ENCODE measurements at regions not wholly inside any gene's neighbourhood (a gene's known extent, or its start where the extent isn't known, plus 50 kb on each side); places are given as distances from the start of the nearest gene placed in this dataset.

DNA sequence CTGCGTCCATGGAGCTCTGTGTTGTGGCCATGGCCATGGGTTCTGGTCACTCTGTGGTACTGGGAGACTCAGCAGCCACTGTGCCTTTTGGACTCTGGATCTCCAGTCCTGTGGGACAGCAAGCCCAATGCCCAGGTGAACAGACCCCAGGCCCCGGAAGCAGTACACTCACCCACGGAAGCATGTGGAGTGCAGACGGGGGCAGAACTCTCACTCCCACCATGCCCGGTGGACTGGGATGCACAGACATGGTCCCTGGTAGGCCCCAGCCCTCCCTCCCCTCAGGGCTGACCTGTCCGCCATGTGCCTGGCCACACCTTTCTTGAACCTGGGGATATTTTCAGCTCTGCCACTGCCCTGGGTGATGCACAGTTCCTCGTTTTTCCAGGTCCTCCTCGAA is 163.3 kb downstream of the URI1 start:
- Histone ChIP-seq H3K4me1 (ENCODE audit: control insufficient read depth, insufficient read depth, low read length) (no peaks in the 10 kb centered on the region), H3K36me3 (ENCODE audit: control insufficient read depth in 2 of 2, insufficient read depth in 1 of 2, low read length in 2 of 2) (no peaks in the 10 kb centered on the region), H3K4me3 (ENCODE audit: low read depth, low read length) (no peak overlapping the region), H3K27ac (ENCODE audit: extremely low read depth, low read depth, low read length) (no peak overlapping the region), H3K9me3 (ENCODE audit: control insufficient read depth, insufficient read depth, low read depth, low read length) (no peaks in the 10 kb centered on the region)
- POLR2A ChIA-PET, result no interaction called here
- CTCF ChIA-PET, result interaction anchor here (0.6 to 1.5 kb wide), 3 partner anchors 20 to 345 kb away, joined by 3 to 4 read pairs (median 3); no protein-coding TSS in a partner anchor
- TF ChIP-seq ZNF76 (tag by site-specific recombination; IDR thresholded peaks at IDR 0.05; ENCODE audit: borderline replicate concordance, low read depth) (no peak), ZNF560 (tag by site-specific recombination; IDR thresholded peaks at IDR 0.05; ENCODE audit: borderline replicate concordance) (no peak), ZNF335 (tag by site-specific recombination; conservative IDR thresholded peaks at IDR 0.05) (no peak), ZNF747 (tag by site-specific recombination; IDR thresholded peaks at IDR 0.05) (no peak), OSR2 (tag by site-specific recombination; IDR thresholded peaks at IDR 0.05) (no peak), ZNF10 (tag by site-specific recombination; IDR thresholded peaks at IDR 0.05) (no peak), ZNF274 (IDR thresholded peaks at IDR 0.05; ENCODE audit: low read length) (no peak), ZNF274 (tag by site-specific recombination; IDR thresholded peaks at IDR 0.05; ENCODE audit: borderline replicate concordance) (no peak), ZNF549 (tag by site-specific recombination; IDR thresholded peaks at IDR 0.05) (no peak), TCF7L2 (IDR thresholded peaks at IDR 0.05; ENCODE audit: borderline replicate concordance, low read depth, low read length) (no peak), ZFP41 (tag by site-specific recombination; IDR thresholded peaks at IDR 0.05; ENCODE audit: borderline replicate concordance) (no peak), KLF9 (tag by site-specific recombination; IDR thresholded peaks at IDR 0.05; ENCODE audit: low read depth) (no peak), ZEB2 (tag by site-specific recombination; IDR thresholded peaks at IDR 0.05) (no peak)
- TF ChIP-seq, protein P1, sequence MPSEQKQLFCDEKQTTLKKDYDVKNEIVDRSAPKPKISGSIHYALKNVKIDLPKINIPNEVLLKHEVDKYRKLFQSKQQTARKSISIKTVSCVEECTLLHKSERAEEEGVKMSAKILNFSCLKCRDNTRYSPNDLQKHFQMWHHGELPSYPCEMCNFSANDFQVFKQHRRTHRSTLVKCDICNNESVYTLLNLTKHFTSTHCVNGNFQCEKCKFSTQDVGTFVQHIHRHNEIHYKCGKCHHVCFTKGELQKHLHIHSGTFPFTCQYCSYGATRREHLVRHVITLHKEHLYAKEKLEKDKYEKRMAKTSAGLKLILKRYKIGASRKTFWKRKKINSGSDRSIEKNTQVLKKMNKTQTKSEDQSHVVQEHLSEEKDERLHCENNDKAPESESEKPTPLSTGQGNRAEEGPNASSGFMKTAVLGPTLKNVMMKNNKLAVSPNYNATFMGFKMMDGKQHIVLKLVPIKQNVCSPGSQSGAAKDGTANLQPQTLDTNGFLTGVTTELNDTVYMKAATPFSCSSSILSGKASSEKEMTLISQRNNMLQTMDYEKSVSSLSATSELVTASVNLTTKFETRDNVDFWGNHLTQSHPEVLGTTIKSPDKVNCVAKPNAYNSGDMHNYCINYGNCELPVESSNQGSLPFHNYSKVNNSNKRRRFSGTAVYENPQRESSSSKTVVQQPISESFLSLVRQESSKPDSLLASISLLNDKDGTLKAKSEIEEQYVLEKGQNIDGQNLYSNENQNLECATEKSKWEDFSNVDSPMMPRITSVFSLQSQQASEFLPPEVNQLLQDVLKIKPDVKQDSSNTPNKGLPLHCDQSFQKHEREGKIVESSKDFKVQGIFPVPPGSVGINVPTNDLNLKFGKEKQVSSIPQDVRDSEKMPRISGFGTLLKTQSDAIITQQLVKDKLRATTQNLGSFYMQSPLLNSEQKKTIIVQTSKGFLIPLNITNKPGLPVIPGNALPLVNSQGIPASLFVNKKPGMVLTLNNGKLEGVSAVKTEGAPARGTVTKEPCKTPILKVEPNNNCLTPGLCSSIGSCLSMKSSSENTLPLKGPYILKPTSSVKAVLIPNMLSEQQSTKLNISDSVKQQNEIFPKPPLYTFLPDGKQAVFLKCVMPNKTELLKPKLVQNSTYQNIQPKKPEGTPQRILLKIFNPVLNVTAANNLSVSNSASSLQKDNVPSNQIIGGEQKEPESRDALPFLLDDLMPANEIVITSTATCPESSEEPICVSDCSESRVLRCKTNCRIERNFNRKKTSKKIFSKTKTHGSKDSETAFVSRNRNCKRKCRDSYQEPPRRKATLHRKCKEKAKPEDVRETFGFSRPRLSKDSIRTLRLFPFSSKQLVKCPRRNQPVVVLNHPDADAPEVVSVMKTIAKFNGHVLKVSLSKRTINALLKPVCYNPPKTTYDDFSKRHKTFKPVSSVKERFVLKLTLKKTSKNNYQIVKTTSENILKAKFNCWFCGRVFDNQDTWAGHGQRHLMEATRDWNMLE (tag by site-specific recombination; conservative IDR thresholded peaks at IDR 0.05; ENCODE audit: low read depth), result no peak

DNA sequence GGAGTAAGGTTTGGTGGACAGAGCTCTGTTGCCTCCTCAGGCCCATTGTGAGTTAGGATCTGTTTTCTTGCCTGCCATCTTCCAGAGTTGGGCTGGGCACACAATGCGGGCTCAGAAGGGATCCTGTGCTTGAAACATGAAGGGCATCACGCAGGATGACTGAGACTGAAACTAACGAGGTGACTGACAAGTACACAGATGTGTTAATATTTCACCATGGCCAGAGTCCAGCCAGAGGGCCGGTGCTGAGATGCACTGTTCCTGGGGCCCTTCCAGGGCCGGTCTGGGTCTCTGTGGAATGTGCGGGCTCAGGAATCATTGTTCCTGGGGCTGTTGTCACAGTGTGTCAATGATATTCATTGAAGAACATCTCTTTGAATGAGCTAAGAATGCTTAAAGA is 163.7 kb downstream of the URI1 start:
- POLR2A ChIA-PET, result interaction anchor here (0.7 kb wide), 2 partner anchors 26 to 69 kb away, joined by 3 read pairs; no protein-coding TSS in a partner anchor
- CTCF ChIA-PET, result interaction anchor here (0.6 to 1.5 kb wide), 2 partner anchors 20 to 345 kb away, joined by 3 to 4 read pairs; no protein-coding TSS in a partner anchor
- TF ChIP-seq WT1 (tag by site-specific recombination; IDR thresholded peaks at IDR 0.05) (no peak), ZNF560 (tag by site-specific recombination; IDR thresholded peaks at IDR 0.05; ENCODE audit: borderline replicate concordance) (no peak), SP2 (tag by site-specific recombination; IDR thresholded peaks at IDR 0.05) (no peak), ZNF558 (tag by site-specific recombination; IDR thresholded peaks at IDR 0.05) (no peak), SP3 (tag by site-specific recombination; IDR thresholded peaks at IDR 0.05) (no peak), ZNF311 (tag by site-specific recombination; IDR thresholded peaks at IDR 0.05; ENCODE audit: borderline replicate concordance) (no peak), HIC1 (tag by site-specific recombination; IDR thresholded peaks at IDR 0.05) (no peak), ZNF138 (tag by site-specific recombination; IDR thresholded peaks at IDR 0.05; ENCODE audit: borderline replicate concordance) (no peak), ZBTB17 (tag by site-specific recombination; IDR thresholded peaks at IDR 0.05) (no peak), ZNF555 (tag by site-specific recombination; conservative IDR thresholded peaks at IDR 0.05) (no peak), BCL11B (tag by site-specific recombination; IDR thresholded peaks at IDR 0.05; ENCODE audit: low read depth) (no peak), ZNF132 (tag by site-specific recombination; IDR thresholded peaks at IDR 0.05; ENCODE audit: borderline replicate concordance) (no peak)
- TF ChIP-seq, protein P2, sequence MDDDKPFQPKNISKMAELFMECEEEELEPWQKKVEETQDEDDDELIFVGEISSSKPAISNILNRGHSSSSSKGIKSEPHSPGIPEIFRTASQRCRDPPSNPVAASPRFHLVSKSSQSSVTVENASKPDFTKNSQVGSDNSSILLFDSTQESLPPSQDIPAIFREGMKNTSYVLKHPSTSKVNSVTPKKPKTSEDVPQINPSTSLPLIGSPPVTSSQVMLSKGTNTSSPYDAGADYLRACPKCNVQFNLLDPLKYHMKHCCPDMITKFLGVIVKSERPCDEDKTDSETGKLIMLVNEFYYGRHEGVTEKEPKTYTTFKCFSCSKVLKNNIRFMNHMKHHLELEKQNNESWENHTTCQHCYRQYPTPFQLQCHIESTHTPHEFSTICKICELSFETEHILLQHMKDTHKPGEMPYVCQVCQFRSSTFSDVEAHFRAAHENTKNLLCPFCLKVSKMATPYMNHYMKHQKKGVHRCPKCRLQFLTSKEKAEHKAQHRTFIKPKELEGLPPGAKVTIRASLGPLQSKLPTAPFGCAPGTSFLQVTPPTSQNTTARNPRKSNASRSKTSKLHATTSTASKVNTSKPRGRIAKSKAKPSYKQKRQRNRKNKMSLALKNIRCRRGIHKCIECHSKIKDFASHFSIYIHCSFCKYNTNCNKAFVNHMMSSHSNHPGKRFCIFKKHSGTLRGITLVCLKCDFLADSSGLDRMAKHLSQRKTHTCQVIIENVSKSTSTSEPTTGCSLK (tag by site-specific recombination; IDR thresholded peaks at IDR 0.05), result no peak
- Histone ChIP-seq H3K9me3 (ENCODE audit: control insufficient read depth, insufficient read depth, low read depth, low read length) (no peaks in the 10 kb centered on the region), H3K36me3 (ENCODE audit: control insufficient read depth in 2 of 2, insufficient read depth in 1 of 2, low read length in 2 of 2) (no peaks in the 10 kb centered on the region), H3K4me3 (ENCODE audit: low read depth, low read length) (no peak overlapping the region), H3K4me1 (ENCODE audit: control insufficient read depth, insufficient read depth, low read length) (no peaks in the 10 kb centered on the region), H3K27ac (ENCODE audit: extremely low read depth, low read depth, low read length) (no peak overlapping the region)
